Tibial artery (tissue), 4 donors: ENCODE measurements at regions not wholly inside any gene's neighbourhood (a gene's known extent, or its start where the extent isn't known, plus 50 kb on each side); places are given as distances from the start of the nearest gene placed in this dataset.

ENCODE experiments used
- DNase-seq, 2 donors: peaks; one replicate each; pipeline ENCODE4 v3.0.0-alpha.2; 2019
- H3K27ac ChIP-seq, 2 donors: fragments of 200-600 bp; sonication (generic) in 1 of 2; 1 replicate in 1 of 2; 2 replicates in 1 of 2; pipeline ENCODE4 v1.5.1; 2018 to 2019; ENCODE audit warnings: mild to moderate bottlenecking in 1 of 2
- H3K27me3 ChIP-seq, 2 donors: fragments of 200-600 bp; sonication (generic) in 1 of 2; one replicate each; pipeline versions ENCODE4 v1.5.1 to v1.6.0; 2016 to 2019
- H3K36me3 ChIP-seq, 3 donors: fragments of 200-600 bp; sonication (generic) in 2 of 3; one replicate each; pipeline ENCODE4 v1.5.1; 2016 to 2019; ENCODE audit warnings: mild to moderate bottlenecking in 2 of 3
- H3K4me1 ChIP-seq, 4 donors: fragments of 200-600 bp; sonication (generic) in 2 of 4; 1 replicate in 3 of 4; 2 replicates in 1 of 4; pipeline ENCODE4 v1.5.1; 2016 to 2019
- H3K4me3 ChIP-seq, 2 donors: fragments of 200-600 bp; sonication (generic) in 1 of 2; 1 replicate in 1 of 2; 2 replicates in 1 of 2; pipeline ENCODE4 v1.5.1; 2018 to 2019; ENCODE audit warnings: mild to moderate bottlenecking in 2 of 2
- H3K9me3 ChIP-seq, 3 donors: fragments of 200-600 bp; sonication (generic) in 1 of 3; one replicate each; pipeline ENCODE4 v1.5.1; 2016 to 2019
- intact Hi-C: fragments of 100-400 bp; cut with DNase I; formaldehyde crosslinking; loops from one replicate; pipeline ENCODE4 v1.15.0; 2023; ENCODE audit warnings: low total_unique reads
- TF ChIP-seq, protein P1 (sequence below), 2 experiments: fragments of 200-600 bp in 1 of 2; fragments of 450-650 bp in 1 of 2; IDR thresholded peaks; one replicate each; pipeline ENCODE4 v1.5.1; 2017 to 2019; ENCODE audit warnings: antibody characterized with exemption in 2 of 2, mild to moderate bottlenecking in 1 of 2, moderate library complexity in 1 of 2

DNA sequence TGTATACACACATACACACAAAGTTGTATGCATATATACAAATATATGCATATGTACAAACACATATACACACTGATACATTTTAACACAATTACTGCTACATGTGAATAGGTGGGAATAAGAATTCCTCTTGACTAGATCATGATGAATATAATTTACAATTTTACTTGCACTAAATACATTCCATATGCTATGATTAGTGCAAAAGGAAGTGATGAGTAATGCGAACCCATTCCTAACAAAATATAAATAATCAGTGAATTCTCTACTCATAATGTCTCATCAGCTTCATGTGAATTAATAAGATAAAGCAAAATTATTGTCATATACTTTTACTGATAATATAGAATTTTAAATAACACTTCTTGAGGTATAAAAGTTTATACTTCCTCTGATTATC, 1077.3 kb upstream of the PCDH10 start:
- Histone ChIP-seq H3K4me1 (no peaks in the 10 kb centered on the region), H3K27ac (no peak overlapping the region), H3K9me3 (no peaks in the 10 kb centered on the region), H3K4me3 (no peak overlapping the region), H3K27me3 (no peaks in the 10 kb centered on the region), H3K36me3 (no peaks in the 10 kb centered on the region)
- DNase-seq, result no peak
- intact Hi-C loops, result no loop called here
- TF ChIP-seq, protein P1, sequence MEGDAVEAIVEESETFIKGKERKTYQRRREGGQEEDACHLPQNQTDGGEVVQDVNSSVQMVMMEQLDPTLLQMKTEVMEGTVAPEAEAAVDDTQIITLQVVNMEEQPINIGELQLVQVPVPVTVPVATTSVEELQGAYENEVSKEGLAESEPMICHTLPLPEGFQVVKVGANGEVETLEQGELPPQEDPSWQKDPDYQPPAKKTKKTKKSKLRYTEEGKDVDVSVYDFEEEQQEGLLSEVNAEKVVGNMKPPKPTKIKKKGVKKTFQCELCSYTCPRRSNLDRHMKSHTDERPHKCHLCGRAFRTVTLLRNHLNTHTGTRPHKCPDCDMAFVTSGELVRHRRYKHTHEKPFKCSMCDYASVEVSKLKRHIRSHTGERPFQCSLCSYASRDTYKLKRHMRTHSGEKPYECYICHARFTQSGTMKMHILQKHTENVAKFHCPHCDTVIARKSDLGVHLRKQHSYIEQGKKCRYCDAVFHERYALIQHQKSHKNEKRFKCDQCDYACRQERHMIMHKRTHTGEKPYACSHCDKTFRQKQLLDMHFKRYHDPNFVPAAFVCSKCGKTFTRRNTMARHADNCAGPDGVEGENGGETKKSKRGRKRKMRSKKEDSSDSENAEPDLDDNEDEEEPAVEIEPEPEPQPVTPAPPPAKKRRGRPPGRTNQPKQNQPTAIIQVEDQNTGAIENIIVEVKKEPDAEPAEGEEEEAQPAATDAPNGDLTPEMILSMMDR (IDR thresholded peaks at IDR 0.05), result no peak

DNA sequence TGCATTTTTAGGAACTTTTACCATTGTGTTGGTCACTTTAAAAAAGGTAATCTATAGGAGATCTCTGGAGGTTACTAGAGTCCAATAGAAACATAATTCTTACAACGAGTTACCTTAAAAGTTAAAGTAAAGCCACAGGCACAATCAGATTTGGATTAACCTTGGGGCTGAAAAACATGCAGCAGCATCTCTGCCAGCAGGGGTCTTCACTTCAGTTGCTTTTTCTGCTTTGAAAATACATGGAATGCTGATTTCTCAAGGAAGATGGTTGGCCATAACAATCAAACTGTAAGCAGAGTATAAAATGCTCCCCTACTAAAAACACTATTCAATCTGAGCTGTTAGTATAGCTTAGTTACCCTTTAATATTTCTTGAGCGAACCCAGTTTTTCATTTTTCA, 1072.3 kb upstream of the PCDH10 start:
- no peaks in the 10 kb centered on the region for H3K27me3 ChIP-seq
- H3K4me3 ChIP-seq, result no peak overlapping the region
- DNase-seq, result no peak
- TF ChIP-seq, protein P1 (IDR thresholded peaks at IDR 0.05), result no peak
- no peaks in the 10 kb centered on the region for H3K9me3 ChIP-seq
- intact Hi-C loops, result no loop called here
- no peaks in the 10 kb centered on the region for H3K36me3 ChIP-seq
- H3K27ac ChIP-seq, result no peak overlapping the region
- H3K4me1 ChIP-seq, result no peaks in the 10 kb centered on the region

DNA sequence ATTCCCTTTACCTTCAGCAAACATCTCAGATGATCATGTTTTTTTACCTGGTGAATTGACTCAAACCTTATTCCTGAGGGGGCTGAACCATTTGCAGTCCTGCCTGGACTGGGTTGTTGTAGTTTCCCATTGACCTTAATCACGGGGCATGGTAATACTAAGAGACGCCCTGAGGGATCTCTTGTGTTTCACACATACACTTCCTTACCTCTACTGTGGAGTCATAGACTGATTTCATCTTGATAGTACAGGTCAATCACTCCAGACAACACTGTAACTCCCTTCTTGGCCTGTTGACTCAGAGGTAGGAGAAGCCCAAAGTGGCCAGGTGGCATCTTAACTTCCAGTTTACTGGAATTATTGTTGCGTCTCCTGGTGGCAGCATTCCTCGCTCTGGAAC, 1064.0 kb upstream of the PCDH10 start:
- Histone ChIP-seq H3K27ac (no peak overlapping the region), H3K36me3 (no peaks in the 10 kb centered on the region), H3K27me3 (no peaks in the 10 kb centered on the region), H3K9me3 (no peaks in the 10 kb centered on the region), H3K4me1 (no peaks in the 10 kb centered on the region), H3K4me3 (no peak overlapping the region)
- TF ChIP-seq, protein P1 (IDR thresholded peaks at IDR 0.05), result no peak
- intact Hi-C loops, result no loop called here
- no peak for DNase-seq

DNA sequence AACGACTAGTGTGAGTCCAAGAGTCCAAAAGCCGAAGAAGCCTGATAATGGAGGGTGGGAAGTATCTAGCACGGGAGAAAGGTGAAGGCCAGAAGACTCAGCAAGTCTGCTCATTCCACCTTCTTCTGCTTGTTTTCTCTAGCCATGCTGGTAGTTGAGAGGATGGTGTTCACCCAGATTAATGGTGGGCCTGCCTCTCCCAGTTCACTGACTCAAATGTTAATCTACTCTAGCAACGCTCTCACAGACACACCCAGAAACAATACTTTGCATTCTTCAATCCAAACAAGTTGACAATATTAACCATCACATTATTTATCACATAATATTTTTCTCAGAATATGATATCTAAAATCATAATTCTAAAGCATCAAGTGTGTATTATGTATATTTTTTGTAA, 1055.1 kb upstream of the PCDH10 start:
- Histone ChIP-seq H3K9me3 (no peaks in the 10 kb centered on the region), H3K36me3 (no peaks in the 10 kb centered on the region), H3K27me3 (no peaks in the 10 kb centered on the region), H3K4me3 (no peak overlapping the region), H3K27ac (no peak overlapping the region), H3K4me1 (no peaks in the 10 kb centered on the region)
- intact Hi-C loops, result no loop called here
- TF ChIP-seq, protein P1 (IDR thresholded peaks at IDR 0.05), result no peak
- DNase-seq, result no peak

DNA sequence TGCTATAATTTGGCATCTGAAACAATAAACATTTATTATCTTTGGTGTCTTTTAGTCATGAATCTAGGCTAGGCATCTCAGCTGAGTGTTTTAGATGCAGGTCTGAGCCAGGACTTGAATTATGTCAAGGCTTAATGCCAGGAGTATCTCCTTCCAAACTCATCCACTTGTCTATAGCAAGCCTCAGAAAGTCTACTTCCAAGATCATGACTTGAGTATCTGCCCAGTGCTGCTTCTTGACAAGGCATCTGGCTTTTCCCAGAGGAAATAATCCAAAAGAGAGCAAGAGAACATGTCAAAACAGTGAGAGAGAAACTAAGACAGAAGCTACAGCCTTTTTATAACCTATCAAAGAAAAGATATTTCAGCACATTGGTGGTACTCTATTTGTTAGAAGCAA, 1052.1 kb upstream of the PCDH10 start:
- Histone ChIP-seq H3K9me3 (no peaks in the 10 kb centered on the region), H3K36me3 (no peaks in the 10 kb centered on the region), H3K4me1 (no peaks in the 10 kb centered on the region), H3K4me3 (no peak overlapping the region), H3K27ac (no peak overlapping the region), H3K27me3 (no peaks in the 10 kb centered on the region)
- intact Hi-C loops, result no loop called here
- TF ChIP-seq, protein P1 (IDR thresholded peaks at IDR 0.05), result no peak
- DNase-seq, result no peak

DNA sequence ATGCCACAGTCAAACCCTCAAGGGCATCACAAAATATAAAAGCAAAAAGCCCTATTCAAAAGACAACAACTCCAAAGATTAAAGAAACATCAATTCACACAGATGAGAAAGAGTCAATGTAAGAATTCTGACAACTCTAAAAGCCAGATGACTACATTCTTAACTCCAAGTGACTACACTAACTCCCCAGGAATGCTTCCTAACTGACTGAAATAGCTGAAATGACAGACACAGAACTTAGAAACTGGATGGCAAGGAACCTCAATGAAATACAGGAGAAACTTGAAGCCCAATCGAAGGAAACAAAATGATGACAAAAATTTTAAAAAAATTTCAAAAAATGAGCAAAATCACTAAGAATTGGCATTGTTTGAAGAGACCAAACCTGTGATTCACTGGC, 1047.6 kb upstream of the PCDH10 start:
- H3K4me1 ChIP-seq, result no peaks in the 10 kb centered on the region
- TF ChIP-seq, protein P1 (IDR thresholded peaks at IDR 0.05), result no peak
- no peak overlapping the region for H3K4me3 ChIP-seq
- H3K36me3 ChIP-seq, result no peaks in the 10 kb centered on the region
- H3K27ac ChIP-seq, result no peak overlapping the region
- intact Hi-C loops, result no loop called here
- no peak for DNase-seq
- H3K9me3 ChIP-seq, result no peaks in the 10 kb centered on the region
- no peaks in the 10 kb centered on the region for H3K27me3 ChIP-seq
